ENCODE measurements at regions not wholly inside any gene's neighbourhood (a gene's known extent, or its start where the extent isn't known, plus 50 kb on each side); places are given as distances from the start of the nearest gene placed in this dataset.

GRCh38 chr7:37558320-37559096, 109.8 kb upstream of the ELMO1 start:
- Mint-ChIP-seq H3K36me3 (ENCODE audit: low read depth) (no peaks in the 10 kb centered on the region), H3K4me1 (no peaks in the 10 kb centered on the region), H3K27ac (no peak overlapping the region), H3K4me3 (no peak overlapping the region), H3K27me3 (peaks cover 1% of the 10 kb centered on the region), H3K9me3 (no peaks in the 10 kb centered on the region)
- ChIA-PET CTCF (no interaction called here), POLR2A (interaction anchor here (0.6 kb wide), 1 partner anchor 29 kb away, joined by 3 read pairs; no protein-coding TSS in a partner anchor)
- intact Hi-C loops (cut with micrococcal nuclease), result no loop called here
- TF ChIP-seq CTCF (IDR thresholded peaks at IDR 0.05), result no peak
- no peak for ATAC-seq (ENCODE audit: low read depth)
- DNase-seq, result no peak

- CTCF ChIA-PET, result no interaction called here
- H3K9me3 Mint-ChIP-seq, result peaks cover 3% of the 10 kb centered on the region
- intact Hi-C loops (cut with micrococcal nuclease), result no loop called here
- no peak overlapping the region for H3K4me3 Mint-ChIP-seq
- peaks cover 20% of the 10 kb centered on the region for H3K27me3 Mint-ChIP-seq
- no peak for ATAC-seq (ENCODE audit: low read depth)
- no peak for DNase-seq
- no peak for TF ChIP-seq CTCF (IDR thresholded peaks at IDR 0.05)
- no peaks in the 10 kb centered on the region for H3K4me1 Mint-ChIP-seq
- no peaks in the 10 kb centered on the region for H3K36me3 Mint-ChIP-seq (ENCODE audit: low read depth)
- POLR2A ChIA-PET, result no interaction called here
- no peak overlapping the region for H3K27ac Mint-ChIP-seq
These were observed 113.4 kb upstream of the GPR141 start for GRCh38 chr7:37570145-37570544.

- Mint-ChIP-seq H3K36me3 (ENCODE audit: low read depth) (no peaks in the 10 kb centered on the region), H3K4me3 (no peak overlapping the region), H3K27ac (no peak overlapping the region), H3K27me3 (peaks cover 15% of the 10 kb centered on the region), H3K9me3 (no peaks in the 10 kb centered on the region), H3K4me1 (no peaks in the 10 kb centered on the region)
- no peak for TF ChIP-seq CTCF (IDR thresholded peaks at IDR 0.05)
- DNase-seq, result no peak
- CTCF ChIA-PET, result interaction anchor here (0.5 kb wide), 1 partner anchor 11 kb away, joined by 3 read pairs; no protein-coding TSS in a partner anchor
- intact Hi-C loops (cut with micrococcal nuclease), result no loop called here
- no peak for ATAC-seq (ENCODE audit: low read depth)
- POLR2A ChIA-PET, result no interaction called here
These were observed 111.8 kb upstream of the GPR141 start for GRCh38 chr7:37571806-37572205.

GRCh38 chr7:37577412-37577811, 106.2 kb upstream of the GPR141 start:
- Mint-ChIP-seq H3K36me3 (ENCODE audit: low read depth) (no peaks in the 10 kb centered on the region), H3K9me3 (peaks cover 2% of the 10 kb centered on the region), H3K4me1 (no peaks in the 10 kb centered on the region), H3K27me3 (peaks cover 9% of the 10 kb centered on the region), H3K27ac (no peak overlapping the region), H3K4me3 (no peak overlapping the region)
- no peak for TF ChIP-seq CTCF (IDR thresholded peaks at IDR 0.05)
- no peak for DNase-seq
- CTCF ChIA-PET, result no interaction called here
- POLR2A ChIA-PET, result no interaction called here
- ATAC-seq (ENCODE audit: low read depth), result no peak
- intact Hi-C loops (cut with micrococcal nuclease), result no loop called here

- CTCF ChIA-PET, result no interaction called here
- Mint-ChIP-seq H3K4me3 (no peak overlapping the region), H3K9me3 (peaks cover 2% of the 10 kb centered on the region), H3K27me3 (peaks cover 9% of the 10 kb centered on the region), H3K27ac (no peak overlapping the region), H3K4me1 (no peaks in the 10 kb centered on the region), H3K36me3 (ENCODE audit: low read depth) (no peaks in the 10 kb centered on the region)
- intact Hi-C loops (cut with micrococcal nuclease), result no loop called here
- ATAC-seq (ENCODE audit: low read depth) (no peak), DNase-seq (no peak)
- POLR2A ChIA-PET, result no interaction called here
- no peak for TF ChIP-seq CTCF (IDR thresholded peaks at IDR 0.05)
These were observed 105.7 kb upstream of the GPR141 start for GRCh38 chr7:37577901-37578300.
